ENCODE measurements at regions not wholly inside any gene's neighbourhood (a gene's known extent, or its start where the extent isn't known, plus 50 kb on each side); places are given as distances from the start of the nearest gene placed in this dataset.

DNA sequence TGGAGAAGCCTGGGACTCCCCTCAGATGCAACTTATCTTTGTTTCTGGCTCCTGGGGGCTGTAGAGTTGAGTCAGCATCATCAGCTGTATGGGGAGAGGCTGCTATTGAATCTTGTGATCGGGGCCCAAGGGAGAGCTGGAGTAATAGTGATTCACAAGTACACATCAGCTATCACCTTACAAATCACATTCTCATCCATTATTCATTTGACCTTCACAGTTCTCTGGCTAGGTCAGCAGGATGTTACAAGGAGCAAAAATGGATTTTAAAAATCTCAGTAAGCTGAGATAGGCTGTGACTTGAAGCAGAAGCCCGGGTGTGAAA lies 175.0 kb downstream of the OPA1 start:
- TF ChIP-seq, protein P1, sequence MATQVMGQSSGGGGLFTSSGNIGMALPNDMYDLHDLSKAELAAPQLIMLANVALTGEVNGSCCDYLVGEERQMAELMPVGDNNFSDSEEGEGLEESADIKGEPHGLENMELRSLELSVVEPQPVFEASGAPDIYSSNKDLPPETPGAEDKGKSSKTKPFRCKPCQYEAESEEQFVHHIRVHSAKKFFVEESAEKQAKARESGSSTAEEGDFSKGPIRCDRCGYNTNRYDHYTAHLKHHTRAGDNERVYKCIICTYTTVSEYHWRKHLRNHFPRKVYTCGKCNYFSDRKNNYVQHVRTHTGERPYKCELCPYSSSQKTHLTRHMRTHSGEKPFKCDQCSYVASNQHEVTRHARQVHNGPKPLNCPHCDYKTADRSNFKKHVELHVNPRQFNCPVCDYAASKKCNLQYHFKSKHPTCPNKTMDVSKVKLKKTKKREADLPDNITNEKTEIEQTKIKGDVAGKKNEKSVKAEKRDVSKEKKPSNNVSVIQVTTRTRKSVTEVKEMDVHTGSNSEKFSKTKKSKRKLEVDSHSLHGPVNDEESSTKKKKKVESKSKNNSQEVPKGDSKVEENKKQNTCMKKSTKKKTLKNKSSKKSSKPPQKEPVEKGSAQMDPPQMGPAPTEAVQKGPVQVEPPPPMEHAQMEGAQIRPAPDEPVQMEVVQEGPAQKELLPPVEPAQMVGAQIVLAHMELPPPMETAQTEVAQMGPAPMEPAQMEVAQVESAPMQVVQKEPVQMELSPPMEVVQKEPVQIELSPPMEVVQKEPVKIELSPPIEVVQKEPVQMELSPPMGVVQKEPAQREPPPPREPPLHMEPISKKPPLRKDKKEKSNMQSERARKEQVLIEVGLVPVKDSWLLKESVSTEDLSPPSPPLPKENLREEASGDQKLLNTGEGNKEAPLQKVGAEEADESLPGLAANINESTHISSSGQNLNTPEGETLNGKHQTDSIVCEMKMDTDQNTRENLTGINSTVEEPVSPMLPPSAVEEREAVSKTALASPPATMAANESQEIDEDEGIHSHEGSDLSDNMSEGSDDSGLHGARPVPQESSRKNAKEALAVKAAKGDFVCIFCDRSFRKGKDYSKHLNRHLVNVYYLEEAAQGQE (IDR thresholded peaks at IDR 0.05; ENCODE audit: borderline replicate concordance) = no peak
- TF ChIP-seq RAD21 (conservative IDR thresholded peaks at IDR 0.05) (no peak), EP300 (conservative IDR thresholded peaks at IDR 0.05; ENCODE audit: poor library complexity, severe bottlenecking) (peak; percentile 11)

DNA sequence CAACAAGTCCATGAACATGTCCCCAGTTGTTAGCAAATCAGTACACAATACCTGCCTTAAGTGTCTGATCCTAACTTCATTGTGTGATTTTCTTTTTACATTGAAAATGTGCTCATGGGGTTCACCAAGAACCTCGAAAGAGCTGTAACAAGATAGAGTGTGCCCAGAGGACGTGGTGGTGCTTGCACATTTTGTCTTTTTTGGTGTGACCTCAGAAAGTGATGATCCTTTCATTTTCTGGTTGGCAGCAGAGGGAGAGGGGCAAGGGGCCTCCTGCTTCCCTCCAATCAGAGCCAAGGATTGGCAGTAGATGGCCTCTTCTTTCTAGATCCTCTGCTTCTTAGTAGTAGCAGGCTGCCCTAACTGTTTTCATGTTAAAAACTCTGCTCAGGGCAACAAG lies 176.4 kb downstream of the OPA1 start:
- TF ChIP-seq EP300 (conservative IDR thresholded peaks at IDR 0.05; ENCODE audit: poor library complexity, severe bottlenecking) = no peak
- Histone ChIP-seq H3K4me2 (ENCODE audit: low read length) (no peak overlapping the region), H2AFZ (ENCODE audit: low read depth, low read length) (no peak overlapping the region), H4K20me1 (ENCODE audit: insufficient read depth) (no peaks in the 10 kb centered on the region), H3K79me2 (replicated peaks; ENCODE audit: insufficient read depth, low read length) (no peaks in the 10 kb centered on the region), H3K27ac (ENCODE audit: low read length) (no peak overlapping the region), H3F3A (ENCODE audit: insufficient read depth, low read length, poor library complexity, severe bottlenecking) (no peaks in the 10 kb centered on the region), H3K9ac (ENCODE audit: low read length) (no peak overlapping the region), H3K27me3 (ENCODE audit: insufficient read depth, low read depth, low read length) (peaks cover 16% of the 10 kb centered on the region), H3K9me2 (ENCODE audit: insufficient read depth, low read length) (no peaks in the 10 kb centered on the region), H3K4me3 (ENCODE audit: low read length) (no peak overlapping the region), H3K9me3 (ENCODE audit: low read length) (no peaks in the 10 kb centered on the region), H3K36me3 (ENCODE audit: insufficient read depth, low read length) (no peaks in the 10 kb centered on the region)

More for the DNA sequence above, 175.0 kb downstream of the OPA1 start:
- Histone ChIP-seq H3K9me3 (ENCODE audit: low read length) (no peaks in the 10 kb centered on the region), H3K9me2 (ENCODE audit: insufficient read depth, low read length) (no peaks in the 10 kb centered on the region), H3K27ac (ENCODE audit: low read length) (no peak overlapping the region), H3F3A (ENCODE audit: insufficient read depth, low read length, poor library complexity, severe bottlenecking) (no peaks in the 10 kb centered on the region), H3K36me3 (ENCODE audit: insufficient read depth, low read length) (no peaks in the 10 kb centered on the region), H3K27me3 (ENCODE audit: insufficient read depth, low read depth, low read length) (peaks cover 2% of the 10 kb centered on the region), H3K79me2 (replicated peaks; ENCODE audit: insufficient read depth, low read length) (no peaks in the 10 kb centered on the region), H4K20me1 (ENCODE audit: insufficient read depth) (no peaks in the 10 kb centered on the region), H2AFZ (ENCODE audit: low read depth, low read length) (no peak overlapping the region), H3K9ac (ENCODE audit: low read length) (no peak overlapping the region), H3K4me2 (ENCODE audit: low read length) (no peak overlapping the region), H3K4me3 (ENCODE audit: low read length) (no peak overlapping the region)

DNA sequence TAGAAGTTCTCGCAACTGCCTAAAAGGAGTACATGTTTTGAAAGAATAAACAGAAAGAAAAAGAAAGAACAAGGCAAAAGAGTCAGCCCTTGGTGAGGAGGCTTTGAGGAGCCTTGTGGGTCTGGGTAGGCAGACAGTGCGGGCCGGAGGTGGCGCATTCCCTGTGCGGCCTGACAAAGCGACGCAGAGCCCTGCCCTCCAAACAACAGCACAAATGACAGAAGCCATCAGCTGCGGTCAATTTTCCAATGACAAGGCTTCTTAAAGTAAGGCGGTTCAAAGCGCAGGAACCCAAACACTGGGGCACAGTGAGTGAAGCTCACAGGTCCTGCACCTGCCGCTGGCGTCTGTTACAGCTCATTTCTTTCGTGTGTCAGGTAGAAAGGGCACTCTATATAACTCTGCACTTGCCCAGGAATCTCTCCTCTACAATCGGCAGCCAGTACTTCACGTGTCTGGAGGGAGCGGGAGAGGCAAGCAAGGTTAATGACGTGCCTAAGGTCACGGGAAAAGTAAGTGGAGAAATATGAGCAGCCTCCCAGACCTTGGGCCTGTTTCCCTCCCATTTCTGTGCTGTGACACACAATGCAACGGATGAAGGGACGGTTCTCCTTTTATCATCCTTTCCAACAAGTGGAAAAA lies 178.1 kb downstream of the OPA1 start:
- no peaks in the 10 kb centered on the region for H3K9me2 ChIP-seq (ENCODE audit: insufficient read depth, low read length)
- H3K27me3 ChIP-seq (ENCODE audit: insufficient read depth, low read depth, low read length) = peaks cover 28% of the 10 kb centered on the region
- H3K4me2 ChIP-seq (ENCODE audit: low read length) = no peak overlapping the region
- H3K9ac ChIP-seq (ENCODE audit: low read length) = no peak overlapping the region
- H3K9me3 ChIP-seq (ENCODE audit: low read length) = no peaks in the 10 kb centered on the region
- no peak overlapping the region for H3K4me3 ChIP-seq (ENCODE audit: low read length)
- no peaks in the 10 kb centered on the region for H3F3A ChIP-seq (ENCODE audit: insufficient read depth, low read length, poor library complexity, severe bottlenecking)
- TF ChIP-seq, protein P2, sequence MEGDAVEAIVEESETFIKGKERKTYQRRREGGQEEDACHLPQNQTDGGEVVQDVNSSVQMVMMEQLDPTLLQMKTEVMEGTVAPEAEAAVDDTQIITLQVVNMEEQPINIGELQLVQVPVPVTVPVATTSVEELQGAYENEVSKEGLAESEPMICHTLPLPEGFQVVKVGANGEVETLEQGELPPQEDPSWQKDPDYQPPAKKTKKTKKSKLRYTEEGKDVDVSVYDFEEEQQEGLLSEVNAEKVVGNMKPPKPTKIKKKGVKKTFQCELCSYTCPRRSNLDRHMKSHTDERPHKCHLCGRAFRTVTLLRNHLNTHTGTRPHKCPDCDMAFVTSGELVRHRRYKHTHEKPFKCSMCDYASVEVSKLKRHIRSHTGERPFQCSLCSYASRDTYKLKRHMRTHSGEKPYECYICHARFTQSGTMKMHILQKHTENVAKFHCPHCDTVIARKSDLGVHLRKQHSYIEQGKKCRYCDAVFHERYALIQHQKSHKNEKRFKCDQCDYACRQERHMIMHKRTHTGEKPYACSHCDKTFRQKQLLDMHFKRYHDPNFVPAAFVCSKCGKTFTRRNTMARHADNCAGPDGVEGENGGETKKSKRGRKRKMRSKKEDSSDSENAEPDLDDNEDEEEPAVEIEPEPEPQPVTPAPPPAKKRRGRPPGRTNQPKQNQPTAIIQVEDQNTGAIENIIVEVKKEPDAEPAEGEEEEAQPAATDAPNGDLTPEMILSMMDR (IDR thresholded peaks at IDR 0.05; ENCODE audit: poor library complexity, severe bottlenecking) = no peak
- no peak for TF ChIP-seq MXI1 (conservative IDR thresholded peaks at IDR 0.05; ENCODE audit: poor library complexity, severe bottlenecking)
- no peak for TF ChIP-seq TAF1 (IDR thresholded peaks at IDR 0.05; ENCODE audit: low read depth)
- TF ChIP-seq EP300 (conservative IDR thresholded peaks at IDR 0.05; ENCODE audit: poor library complexity, severe bottlenecking) = no peak
- TF ChIP-seq SMC3 (conservative IDR thresholded peaks at IDR 0.05; ENCODE audit: poor library complexity) = no peak
- no peak for TF ChIP-seq EZH2 (IDR thresholded peaks at IDR 0.05; ENCODE audit: borderline replicate concordance, insufficient read depth, low read length, poor library complexity, severe bottlenecking)
- TF ChIP-seq RAD21 (conservative IDR thresholded peaks at IDR 0.05) = no peak
- TF ChIP-seq, protein P1 (IDR thresholded peaks at IDR 0.05; ENCODE audit: borderline replicate concordance) = no peak
- TF ChIP-seq POLR2AphosphoS5 (IDR thresholded peaks at IDR 0.05) = no peak
- H4K20me1 ChIP-seq (ENCODE audit: insufficient read depth) = no peaks in the 10 kb centered on the region
- H3K36me3 ChIP-seq (ENCODE audit: insufficient read depth, low read length) = no peaks in the 10 kb centered on the region
- no peak overlapping the region for H2AFZ ChIP-seq (ENCODE audit: low read depth, low read length)
- no peak overlapping the region for H3K27ac ChIP-seq (ENCODE audit: low read length)
- H3K79me2 ChIP-seq (replicated peaks; ENCODE audit: insufficient read depth, low read length) = no peaks in the 10 kb centered on the region

Measured in neural cell (in vitro differentiated cells).